HUES6 (cell line): ENCODE measurements at regions not wholly inside any gene's neighbourhood (a gene's known extent, or its start where the extent isn't known, plus 50 kb on each side); places are given as distances from the start of the nearest gene placed in this dataset.
"Not testable (repeated sequence)": the region's sequence is repeated elsewhere in the genome, so short reads cannot be mapped to it uniquely, and the experiment has no call there.

Experiments
- H3K27ac ChIP-seq: 2 replicates; pipeline ENCODE4 v1.7.0; 2013; ENCODE audit warnings: low read depth, mild to moderate bottlenecking, low read length, inconsistent platforms
- H3K27me3 ChIP-seq: 2 replicates; pipeline ENCODE4 v1.6.1; 2013; ENCODE audit warnings: low read length; ENCODE audit not compliant: control insufficient read depth, insufficient read depth
- H3K36me3 ChIP-seq: 2 replicates; pipeline ENCODE4 v1.6.1; 2013; ENCODE audit warnings: low read length; ENCODE audit not compliant: control insufficient read depth, insufficient read depth
- H3K4me1 ChIP-seq: 2 replicates; pipeline ENCODE4 v1.6.1; 2013; ENCODE audit warnings: low read length; ENCODE audit not compliant: control insufficient read depth, insufficient read depth
- H3K4me3 ChIP-seq: 2 replicates; pipeline ENCODE4 v1.5.1; 2013; ENCODE audit warnings: low read depth, low read length
- H3K9ac ChIP-seq: one replicate; pipeline ENCODE4 v1.6.1; 2013; ENCODE audit warnings: mild to moderate bottlenecking, low read length
- H3K9me3 ChIP-seq: 2 replicates; pipeline ENCODE4 v1.6.1; 2013; ENCODE audit warnings: low read depth, low read length; ENCODE audit not compliant: control insufficient read depth, insufficient read depth

DNA sequence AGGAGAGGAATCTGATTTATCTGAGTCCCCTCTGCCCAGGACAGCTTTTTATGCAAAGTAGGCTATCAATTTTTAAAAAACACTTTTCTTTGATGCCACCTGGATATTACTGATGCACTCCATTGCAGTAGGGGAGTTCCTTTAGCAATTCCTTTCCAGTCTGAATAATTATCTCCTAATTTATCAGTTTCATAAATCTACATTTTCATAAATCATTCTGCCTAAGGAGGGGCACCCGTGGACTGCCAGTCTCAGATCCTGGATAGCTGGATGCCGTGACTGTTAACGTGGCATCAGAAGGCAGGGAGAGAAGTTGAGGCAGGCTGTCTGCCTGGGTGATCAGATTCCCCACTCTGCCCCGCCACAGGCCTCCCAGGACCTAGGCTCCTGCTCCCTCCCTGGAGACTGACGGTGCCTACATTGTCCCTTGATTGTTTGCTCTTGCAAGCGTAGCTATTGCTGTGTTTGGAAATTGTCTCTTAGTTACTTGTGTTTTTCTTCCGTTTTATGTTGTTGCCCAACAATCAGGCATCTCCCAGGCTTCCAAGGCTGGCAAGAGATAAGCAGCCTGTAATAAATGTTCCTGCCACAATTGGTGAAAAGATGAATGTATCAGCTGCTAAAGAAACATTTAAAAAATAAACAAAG lies 75.2 kb downstream of the KATNIP start:
- H3K27me3 ChIP-seq, result no peaks in the 10 kb centered on the region
- no peak overlapping the region for H3K27ac ChIP-seq
- no peak overlapping the region for H3K9ac ChIP-seq
- no peak overlapping the region for H3K4me3 ChIP-seq
- no peaks in the 10 kb centered on the region for H3K4me1 ChIP-seq
- H3K9me3 ChIP-seq, result 0 out of 2 replicates have a peak, but pooled peaks cover 4% of the 10 kb centered on the region
- no peaks in the 10 kb centered on the region for H3K36me3 ChIP-seq

DNA sequence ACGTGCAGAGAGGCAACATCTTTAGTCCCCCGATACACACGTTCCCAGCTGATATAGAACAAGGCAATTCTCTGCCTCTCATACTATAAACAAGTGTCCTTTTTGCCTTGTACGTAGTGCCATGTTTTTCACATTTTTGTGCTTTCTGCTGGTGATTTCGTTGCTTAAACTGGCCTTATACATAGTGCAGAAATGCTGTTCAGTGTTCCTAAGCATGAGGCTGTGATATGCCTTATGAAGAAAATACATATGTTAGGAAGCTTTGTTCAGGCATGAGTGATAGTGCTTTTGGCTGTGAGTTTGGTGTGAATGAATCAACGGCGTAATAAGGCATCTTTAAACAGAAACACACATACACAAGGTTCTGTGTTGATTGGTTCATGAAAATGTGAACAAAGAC lies 77.2 kb downstream of the KATNIP start:
- H3K27me3 ChIP-seq, result no peaks in the 10 kb centered on the region
- 0 out of 2 replicates have a peak, but pooled peaks cover under 1% of the 10 kb centered on the region for H3K36me3 ChIP-seq
- no peak overlapping the region for H3K9ac ChIP-seq
- no peaks in the 10 kb centered on the region for H3K9me3 ChIP-seq
- no peak overlapping the region for H3K27ac ChIP-seq
- H3K4me3 ChIP-seq, result no peak overlapping the region
- no peaks in the 10 kb centered on the region for H3K4me1 ChIP-seq

GRCh38 chr16:27628241-27628942 lies 78.4 kb downstream of the KATNIP start:
- H3K27ac ChIP-seq, result no peak overlapping the region
- H3K4me1 ChIP-seq, result no peaks in the 10 kb centered on the region
- H3K9ac ChIP-seq, result no peak overlapping the region
- H3K4me3 ChIP-seq, result no peak overlapping the region
- H3K36me3 ChIP-seq, result 0 out of 2 replicates have a peak, but pooled peaks cover 3% of the 10 kb centered on the region
- H3K27me3 ChIP-seq, result no peaks in the 10 kb centered on the region
- H3K9me3 ChIP-seq, result no peaks in the 10 kb centered on the region

DNA sequence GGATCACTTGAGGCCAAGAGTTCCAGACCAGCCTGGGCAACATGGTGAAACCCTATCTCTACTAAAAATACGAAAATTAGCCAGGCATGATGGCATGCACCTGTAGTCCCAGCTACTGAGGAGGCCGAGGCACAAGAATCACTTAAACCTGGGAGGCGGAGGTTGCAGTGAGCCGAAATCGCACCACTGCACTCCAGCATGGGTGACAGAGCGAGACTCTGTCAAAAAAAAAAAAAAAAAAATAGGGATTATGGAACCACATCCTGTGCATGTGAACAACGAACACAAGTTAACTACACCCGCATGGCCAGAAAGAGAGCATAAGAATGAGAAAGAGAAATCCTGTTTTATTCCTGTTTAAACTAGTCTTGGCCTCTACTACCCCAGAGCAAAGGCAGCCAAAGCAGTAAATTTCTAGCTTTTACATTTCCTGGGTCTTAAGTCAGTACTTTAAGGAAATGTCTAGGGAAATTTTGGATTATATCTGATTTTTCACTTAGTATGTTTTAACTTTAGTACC lies 79.1 kb downstream of the KATNIP start:
- H3K9ac ChIP-seq, result not testable (repeated sequence)

GRCh38 chr16:27632216-27632615 lies 82.3 kb downstream of the KATNIP start:
- H3K27ac ChIP-seq, result no peak overlapping the region
- no peaks in the 10 kb centered on the region for H3K27me3 ChIP-seq
- H3K4me3 ChIP-seq, result no peak overlapping the region
- peaks cover 21% of the 10 kb centered on the region for H3K4me1 ChIP-seq
- no peak overlapping the region for H3K9ac ChIP-seq
- H3K9me3 ChIP-seq, result no peaks in the 10 kb centered on the region
- 0 out of 2 replicates have a peak, but pooled peaks cover 3% of the 10 kb centered on the region for H3K36me3 ChIP-seq

More for the DNA sequence above, 79.1 kb downstream of the KATNIP start:
- not testable (repeated sequence) for H3K9me3 ChIP-seq, H3K27me3 ChIP-seq, H3K4me3 ChIP-seq, H3K27ac ChIP-seq, H3K36me3 ChIP-seq, H3K4me1 ChIP-seq

DNA sequence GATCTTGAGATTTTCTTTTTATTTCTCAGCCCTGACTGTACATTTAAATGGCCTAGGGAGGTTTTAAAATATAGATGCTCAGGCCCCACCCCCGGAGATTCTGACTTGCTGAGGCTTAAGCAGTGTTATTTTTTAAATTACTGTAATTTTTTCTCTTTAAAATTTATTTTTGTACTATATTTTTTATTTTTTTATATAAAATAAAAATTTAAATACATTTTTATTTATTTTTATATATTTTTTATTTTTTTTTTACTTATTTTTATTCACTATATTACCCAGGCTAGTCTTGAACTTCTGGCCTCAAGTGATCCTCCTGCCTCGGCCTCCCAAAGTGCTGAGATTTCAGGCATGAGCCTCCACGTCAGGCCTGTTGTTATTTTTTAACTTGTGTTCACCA lies 83.3 kb downstream of the KATNIP start:
- H3K9ac ChIP-seq, result no peak overlapping the region
- no peaks in the 10 kb centered on the region for H3K27me3 ChIP-seq
- no peak overlapping the region for H3K4me3 ChIP-seq
- H3K9me3 ChIP-seq, result no peaks in the 10 kb centered on the region
- H3K4me1 ChIP-seq, result peaks cover 21% of the 10 kb centered on the region
- H3K27ac ChIP-seq, result no peak overlapping the region
- 0 out of 2 replicates have a peak, but pooled peaks cover 3% of the 10 kb centered on the region for H3K36me3 ChIP-seq

GRCh38 chr16:27633721-27634120 lies 83.8 kb downstream of the KATNIP start:
- Histone ChIP-seq H3K27me3 (no peaks in the 10 kb centered on the region), H3K27ac (no peak overlapping the region), H3K9ac (no peak overlapping the region), H3K4me3 (no peak overlapping the region), H3K9me3 (no peaks in the 10 kb centered on the region), H3K4me1 (peaks cover 21% of the 10 kb centered on the region), H3K36me3 (0 out of 2 replicates have a peak, but pooled peaks cover 3% of the 10 kb centered on the region)

GRCh38 chr16:27634779-27635178 lies 84.8 kb downstream of the KATNIP start:
- Histone ChIP-seq H3K9me3 (no peaks in the 10 kb centered on the region), H3K27ac (no peak overlapping the region), H3K4me1 (peaks cover 21% of the 10 kb centered on the region), H3K4me3 (no peak overlapping the region), H3K36me3 (0 out of 2 replicates have a peak, but pooled peaks cover 3% of the 10 kb centered on the region), H3K27me3 (no peaks in the 10 kb centered on the region), H3K9ac (no peak overlapping the region)

DNA sequence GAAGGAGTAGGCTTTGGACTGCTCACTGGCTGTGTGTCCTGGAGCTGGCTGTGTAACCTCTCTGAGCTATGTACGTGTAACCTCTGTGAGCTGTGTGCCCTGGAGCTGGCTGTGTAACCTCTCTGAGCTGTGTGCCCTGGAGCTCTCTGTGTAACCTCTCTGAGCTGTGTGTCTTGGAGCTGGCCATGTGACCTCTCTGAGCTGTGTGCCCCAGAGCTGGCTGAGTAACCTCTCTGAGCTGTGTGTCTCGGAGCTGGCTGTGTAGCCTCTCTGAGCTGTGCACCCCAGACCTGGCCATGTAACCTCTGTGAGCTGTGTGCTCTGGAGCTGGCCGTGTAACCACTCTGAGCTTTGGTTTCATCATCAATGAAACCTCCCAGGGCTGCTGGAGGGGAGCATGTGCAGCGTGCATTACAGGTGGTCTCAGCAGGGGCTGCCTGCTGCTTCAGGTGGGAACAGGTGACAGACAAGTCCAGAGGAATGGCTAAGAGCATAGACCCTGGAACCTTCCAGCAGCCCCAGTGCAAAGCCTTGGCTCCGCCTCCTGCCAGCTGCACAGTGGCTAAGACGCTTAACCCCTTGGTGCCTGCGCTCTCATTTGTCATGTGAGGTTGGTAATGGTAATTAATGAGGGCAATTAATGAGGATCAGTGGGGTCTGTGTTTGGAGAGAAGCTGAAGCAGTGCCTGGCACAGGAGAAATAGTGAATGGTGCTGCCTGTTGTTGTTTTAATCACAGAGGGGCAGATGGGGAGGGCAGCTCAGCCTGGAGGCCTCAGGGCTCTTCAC lies 86.7 kb downstream of the KATNIP start:
- Histone ChIP-seq H3K4me3 (no peak overlapping the region), H3K27ac (no peak overlapping the region), H3K4me1 (peaks cover 26% of the 10 kb centered on the region), H3K9me3 (no peaks in the 10 kb centered on the region), H3K27me3 (no peaks in the 10 kb centered on the region), H3K9ac (no peak overlapping the region), H3K36me3 (0 out of 2 replicates have a peak, but pooled peaks cover 3% of the 10 kb centered on the region)

- no peaks in the 10 kb centered on the region for H3K27me3 ChIP-seq
- H3K27ac ChIP-seq, result no peak overlapping the region
- H3K4me3 ChIP-seq, result no peak overlapping the region
Measured at GRCh38 chr16:27638833-27639560, 89.1 kb downstream of the KATNIP start.

More at GRCh38 chr16:27638833-27639560, 89.1 kb downstream of the KATNIP start:
- Histone ChIP-seq H3K36me3 (no peaks in the 10 kb centered on the region), H3K9me3 (no peaks in the 10 kb centered on the region), H3K4me1 (peaks cover 19% of the 10 kb centered on the region), H3K9ac (no peak overlapping the region)
